ENCODE measurements at regions not wholly inside any gene's neighbourhood (a gene's known extent, or its start where the extent isn't known, plus 50 kb on each side); places are given as distances from the start of the nearest gene placed in this dataset.
A peak's percentile ranks its signal among the peaks of the same experiment; 100 is the strongest.

DNA sequence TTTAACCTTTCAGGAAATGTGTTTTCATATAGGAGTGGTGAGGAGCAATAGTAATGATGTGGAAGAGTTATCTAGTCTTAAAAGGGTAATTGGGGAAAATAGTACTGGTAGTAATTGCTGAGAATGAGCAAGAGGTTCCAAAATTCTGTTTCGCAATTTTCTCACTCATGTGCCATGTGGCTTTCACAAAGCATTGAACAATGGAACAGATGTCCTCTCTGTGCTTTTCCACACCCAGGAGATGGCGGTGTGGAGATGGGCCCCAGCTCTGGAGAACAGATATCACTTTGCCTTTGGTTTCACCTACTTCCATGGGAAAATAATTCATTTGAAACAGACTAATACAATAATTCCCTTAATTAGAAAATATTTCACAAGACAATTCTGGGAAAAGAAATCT, 170.0 kb upstream of the SLC10A2 start:
- Histone ChIP-seq H3K79me2 (replicated peaks; ENCODE audit: insufficient read depth) (no peaks in the 10 kb centered on the region), H3K4me3 (no peak overlapping the region)
- H3K4me1 Mint-ChIP-seq, result no peaks in the 10 kb centered on the region

GRCh38 chr13:103229674-103230073, 163.5 kb upstream of the SLC10A2 start:
- H3K9me2 ChIP-seq (ENCODE audit: insufficient read depth), result no peaks in the 10 kb centered on the region
- Mint-ChIP-seq H3K27ac (no peak overlapping the region), H3K9me3 (peaks cover 35% of the 10 kb centered on the region), H3K4me3 (no peak overlapping the region), H3K4me1 (no peaks in the 10 kb centered on the region), H3K27me3 (ENCODE audit: insufficient read depth, low read depth, poor library complexity) (no peaks in the 10 kb centered on the region), H3K36me3 (ENCODE audit: low read depth) (peaks cover 25% of the 10 kb centered on the region; the same call in 2 of the 3 replicates)
- no peak overlapping the region for H3K4me3 ChIP-seq
- no peaks in the 10 kb centered on the region for H3K4me1 ChIP-seq (ENCODE audit: insufficient read depth)
- ATAC-seq, result no peak
- H3K79me2 ChIP-seq (replicated peaks; ENCODE audit: insufficient read depth), result no peaks in the 10 kb centered on the region
- no peak for DNase-seq (ENCODE audit: low spot score)
- no peak overlapping the region for H3K27ac ChIP-seq (ENCODE audit: low read depth)
- no peaks in the 10 kb centered on the region for H4K20me1 ChIP-seq (replicated peaks; ENCODE audit: insufficient read depth)
- no peaks in the 10 kb centered on the region for H3K27me3 ChIP-seq (ENCODE audit: insufficient read depth)
- H3K36me3 ChIP-seq (ENCODE audit: insufficient read depth), result peaks cover 5% of the 10 kb centered on the region
- H2AFZ ChIP-seq, result no peak overlapping the region
- H3K4me2 ChIP-seq, result no peak overlapping the region
- H3F3A ChIP-seq (replicated peaks; ENCODE audit: low read depth), result no peaks in the 10 kb centered on the region
- TF ChIP-seq ZNF462 (CRISPR knock-in tag; IDR thresholded peaks at IDR 0.05) (no peak), POLR2AphosphoS5 (IDR thresholded peaks at IDR 0.05; ENCODE audit: low read depth) (no peak), JUNB (IDR thresholded peaks at IDR 0.05; ENCODE audit: unreplicated experiment) (no peak), EZH2 (IDR thresholded peaks at IDR 0.05; ENCODE audit: low read depth, unreplicated experiment) (no peak), ETS1 (IDR thresholded peaks at IDR 0.05) (no peak), NANOG (IDR thresholded peaks at IDR 0.05; ENCODE audit: borderline replicate concordance) (no peak)
- TF ChIP-seq, protein P1, sequence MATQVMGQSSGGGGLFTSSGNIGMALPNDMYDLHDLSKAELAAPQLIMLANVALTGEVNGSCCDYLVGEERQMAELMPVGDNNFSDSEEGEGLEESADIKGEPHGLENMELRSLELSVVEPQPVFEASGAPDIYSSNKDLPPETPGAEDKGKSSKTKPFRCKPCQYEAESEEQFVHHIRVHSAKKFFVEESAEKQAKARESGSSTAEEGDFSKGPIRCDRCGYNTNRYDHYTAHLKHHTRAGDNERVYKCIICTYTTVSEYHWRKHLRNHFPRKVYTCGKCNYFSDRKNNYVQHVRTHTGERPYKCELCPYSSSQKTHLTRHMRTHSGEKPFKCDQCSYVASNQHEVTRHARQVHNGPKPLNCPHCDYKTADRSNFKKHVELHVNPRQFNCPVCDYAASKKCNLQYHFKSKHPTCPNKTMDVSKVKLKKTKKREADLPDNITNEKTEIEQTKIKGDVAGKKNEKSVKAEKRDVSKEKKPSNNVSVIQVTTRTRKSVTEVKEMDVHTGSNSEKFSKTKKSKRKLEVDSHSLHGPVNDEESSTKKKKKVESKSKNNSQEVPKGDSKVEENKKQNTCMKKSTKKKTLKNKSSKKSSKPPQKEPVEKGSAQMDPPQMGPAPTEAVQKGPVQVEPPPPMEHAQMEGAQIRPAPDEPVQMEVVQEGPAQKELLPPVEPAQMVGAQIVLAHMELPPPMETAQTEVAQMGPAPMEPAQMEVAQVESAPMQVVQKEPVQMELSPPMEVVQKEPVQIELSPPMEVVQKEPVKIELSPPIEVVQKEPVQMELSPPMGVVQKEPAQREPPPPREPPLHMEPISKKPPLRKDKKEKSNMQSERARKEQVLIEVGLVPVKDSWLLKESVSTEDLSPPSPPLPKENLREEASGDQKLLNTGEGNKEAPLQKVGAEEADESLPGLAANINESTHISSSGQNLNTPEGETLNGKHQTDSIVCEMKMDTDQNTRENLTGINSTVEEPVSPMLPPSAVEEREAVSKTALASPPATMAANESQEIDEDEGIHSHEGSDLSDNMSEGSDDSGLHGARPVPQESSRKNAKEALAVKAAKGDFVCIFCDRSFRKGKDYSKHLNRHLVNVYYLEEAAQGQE (IDR thresholded peaks at IDR 0.05; ENCODE audit: unreplicated experiment), result no peak

More for the DNA sequence above, 170.0 kb upstream of the SLC10A2 start:
- Mint-ChIP-seq H3K27ac (no peak overlapping the region), H3K9me3 (peaks cover 33% of the 10 kb centered on the region), H3K36me3 (ENCODE audit: low read depth) (peaks cover 24% of the 10 kb centered on the region; the same call in 2 of the 3 replicates), H3K27me3 (ENCODE audit: insufficient read depth, low read depth, poor library complexity) (no peaks in the 10 kb centered on the region), H3K4me3 (no peak overlapping the region)
- no peak for ATAC-seq
- Histone ChIP-seq H3K4me1 (ENCODE audit: insufficient read depth) (no peaks in the 10 kb centered on the region), H3K36me3 (ENCODE audit: insufficient read depth) (peaks cover 5% of the 10 kb centered on the region), H3K9me2 (ENCODE audit: insufficient read depth) (0 out of 2 replicates have a peak, but pooled peaks cover 7% of the 10 kb centered on the region), H3F3A (replicated peaks; ENCODE audit: low read depth) (no peaks in the 10 kb centered on the region), H4K20me1 (replicated peaks; ENCODE audit: insufficient read depth) (no peaks in the 10 kb centered on the region), H2AFZ (peak overlapping the region; percentile 85), H3K27me3 (ENCODE audit: insufficient read depth) (no peaks in the 10 kb centered on the region), H3K4me2 (no peak overlapping the region), H3K27ac (ENCODE audit: low read depth) (no peak overlapping the region)
- DNase-seq (ENCODE audit: low spot score), result peak; percentile 3
- TF ChIP-seq, protein P2, sequence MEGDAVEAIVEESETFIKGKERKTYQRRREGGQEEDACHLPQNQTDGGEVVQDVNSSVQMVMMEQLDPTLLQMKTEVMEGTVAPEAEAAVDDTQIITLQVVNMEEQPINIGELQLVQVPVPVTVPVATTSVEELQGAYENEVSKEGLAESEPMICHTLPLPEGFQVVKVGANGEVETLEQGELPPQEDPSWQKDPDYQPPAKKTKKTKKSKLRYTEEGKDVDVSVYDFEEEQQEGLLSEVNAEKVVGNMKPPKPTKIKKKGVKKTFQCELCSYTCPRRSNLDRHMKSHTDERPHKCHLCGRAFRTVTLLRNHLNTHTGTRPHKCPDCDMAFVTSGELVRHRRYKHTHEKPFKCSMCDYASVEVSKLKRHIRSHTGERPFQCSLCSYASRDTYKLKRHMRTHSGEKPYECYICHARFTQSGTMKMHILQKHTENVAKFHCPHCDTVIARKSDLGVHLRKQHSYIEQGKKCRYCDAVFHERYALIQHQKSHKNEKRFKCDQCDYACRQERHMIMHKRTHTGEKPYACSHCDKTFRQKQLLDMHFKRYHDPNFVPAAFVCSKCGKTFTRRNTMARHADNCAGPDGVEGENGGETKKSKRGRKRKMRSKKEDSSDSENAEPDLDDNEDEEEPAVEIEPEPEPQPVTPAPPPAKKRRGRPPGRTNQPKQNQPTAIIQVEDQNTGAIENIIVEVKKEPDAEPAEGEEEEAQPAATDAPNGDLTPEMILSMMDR (conservative IDR thresholded peaks at IDR 0.05; ENCODE audit: low read depth in 2 of 2), result peak; percentile 18 to 49; a peak in 2 of 4 replicates
- TF ChIP-seq JUNB (IDR thresholded peaks at IDR 0.05; ENCODE audit: unreplicated experiment), result no peak

All from GM23338 (cell line).